Lower leg skin (tissue), 4 donors: ENCODE measurements at regions not wholly inside any gene's neighbourhood (a gene's known extent, or its start where the extent isn't known, plus 50 kb on each side); places are given as distances from the start of the nearest gene placed in this dataset.

Experiments
- DNase-seq, 2 donors: peaks; one replicate each; pipeline ENCODE4 v3.0.0-alpha.2; 2019; ENCODE audit warnings: low spot score in 2 of 2
- H3K4me3 ChIP-seq: fragments of 200-600 bp; sonication (generic); 2 replicates; pipeline ENCODE4 v1.5.1; 2017; ENCODE audit warnings: mild to moderate bottlenecking, low read depth; ENCODE audit not compliant: poor library complexity, severe bottlenecking
- POLR2A ChIP-seq, 2 donors: fragments of 450-650 bp; IDR thresholded peaks; one replicate each; pipeline ENCODE4 v1.6.1; 2016 to 2017; ENCODE audit warnings: antibody characterized with exemption in 2 of 2, mild to moderate bottlenecking in 1 of 2, moderate library complexity in 1 of 2
- WGBS, 2 donors: methylation state at CpG; one replicate each; pipeline ENCODE4 v1.1.5; 2018; 5-methylcytosine and 5-hydroxymethylcytosine counted together
- intact Hi-C: fragments of 100-400 bp; cut with DNase I; formaldehyde crosslinking; loops from one replicate; pipeline ENCODE4 v1.15.0; 2023; ENCODE audit warnings: low total_unique reads
- TF ChIP-seq, protein P1 (sequence below), 3 donors: fragments of 450-650 bp; IDR thresholded peaks; one replicate each; pipeline ENCODE4 v1.5.1; 2016; ENCODE audit warnings: antibody characterized with exemption in 3 of 3, mild to moderate bottlenecking in 3 of 3, moderate library complexity in 2 of 3

DNA sequence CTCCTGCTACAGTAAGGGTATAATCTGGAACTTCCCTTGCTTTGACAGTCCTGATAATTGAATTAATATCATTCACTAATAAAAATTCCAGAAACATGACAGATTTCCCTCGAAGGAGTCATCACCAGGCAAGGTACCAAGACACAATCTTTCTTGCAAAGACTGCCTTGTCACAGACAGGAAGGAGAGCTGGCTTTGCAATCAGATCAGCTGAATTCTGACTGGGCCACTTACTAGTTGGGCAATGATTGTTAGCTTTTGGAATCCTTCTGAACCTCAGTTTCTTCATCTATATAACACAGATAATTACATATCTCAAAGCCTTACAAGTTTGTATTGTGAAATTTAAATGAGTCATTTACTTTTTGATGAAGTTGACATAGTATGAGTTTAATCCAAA is 344.2 kb downstream of the RFPL4B start:
- peak in 1 of 2 donors; percentile 43 for DNase-seq
- no peak overlapping the region for H3K4me3 ChIP-seq
- WGBS, 2 donors = 3 to 6% methylated on average over 1 of the region's 1 CpG
- TF ChIP-seq, protein P1, sequence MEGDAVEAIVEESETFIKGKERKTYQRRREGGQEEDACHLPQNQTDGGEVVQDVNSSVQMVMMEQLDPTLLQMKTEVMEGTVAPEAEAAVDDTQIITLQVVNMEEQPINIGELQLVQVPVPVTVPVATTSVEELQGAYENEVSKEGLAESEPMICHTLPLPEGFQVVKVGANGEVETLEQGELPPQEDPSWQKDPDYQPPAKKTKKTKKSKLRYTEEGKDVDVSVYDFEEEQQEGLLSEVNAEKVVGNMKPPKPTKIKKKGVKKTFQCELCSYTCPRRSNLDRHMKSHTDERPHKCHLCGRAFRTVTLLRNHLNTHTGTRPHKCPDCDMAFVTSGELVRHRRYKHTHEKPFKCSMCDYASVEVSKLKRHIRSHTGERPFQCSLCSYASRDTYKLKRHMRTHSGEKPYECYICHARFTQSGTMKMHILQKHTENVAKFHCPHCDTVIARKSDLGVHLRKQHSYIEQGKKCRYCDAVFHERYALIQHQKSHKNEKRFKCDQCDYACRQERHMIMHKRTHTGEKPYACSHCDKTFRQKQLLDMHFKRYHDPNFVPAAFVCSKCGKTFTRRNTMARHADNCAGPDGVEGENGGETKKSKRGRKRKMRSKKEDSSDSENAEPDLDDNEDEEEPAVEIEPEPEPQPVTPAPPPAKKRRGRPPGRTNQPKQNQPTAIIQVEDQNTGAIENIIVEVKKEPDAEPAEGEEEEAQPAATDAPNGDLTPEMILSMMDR (IDR thresholded peaks at IDR 0.05) = no peak
- no peak for TF ChIP-seq POLR2A (IDR thresholded peaks at IDR 0.05)
- intact Hi-C loops = no loop called here

DNA sequence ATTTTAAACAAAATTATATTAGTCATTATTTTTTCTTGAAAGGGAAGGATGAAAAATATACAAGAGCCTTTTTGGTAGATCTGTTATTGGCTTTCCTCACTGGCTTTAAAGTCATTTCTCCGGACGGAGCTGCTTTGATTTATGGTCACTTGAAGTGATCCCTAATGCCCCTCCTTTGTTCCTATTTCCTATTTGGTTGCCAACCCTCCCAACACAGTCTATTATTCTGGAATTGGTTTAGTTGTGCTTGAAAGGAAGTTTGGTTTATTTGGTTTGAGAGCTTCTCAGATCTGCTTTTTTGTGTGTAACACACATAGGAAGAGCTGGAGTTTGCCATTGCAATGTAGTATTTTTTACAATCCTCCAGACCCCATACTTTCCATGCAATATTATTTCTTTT is 347.9 kb downstream of the RFPL4B start:
- 35 to 42% methylated on average over 2 of the region's 2 CpGs for WGBS, 2 donors
- DNase-seq = no peak
- intact Hi-C loops = no loop called here
- no peak overlapping the region for H3K4me3 ChIP-seq
- TF ChIP-seq POLR2A (IDR thresholded peaks at IDR 0.05) = no peak
- TF ChIP-seq, protein P1 (IDR thresholded peaks at IDR 0.05) = no peak

DNA sequence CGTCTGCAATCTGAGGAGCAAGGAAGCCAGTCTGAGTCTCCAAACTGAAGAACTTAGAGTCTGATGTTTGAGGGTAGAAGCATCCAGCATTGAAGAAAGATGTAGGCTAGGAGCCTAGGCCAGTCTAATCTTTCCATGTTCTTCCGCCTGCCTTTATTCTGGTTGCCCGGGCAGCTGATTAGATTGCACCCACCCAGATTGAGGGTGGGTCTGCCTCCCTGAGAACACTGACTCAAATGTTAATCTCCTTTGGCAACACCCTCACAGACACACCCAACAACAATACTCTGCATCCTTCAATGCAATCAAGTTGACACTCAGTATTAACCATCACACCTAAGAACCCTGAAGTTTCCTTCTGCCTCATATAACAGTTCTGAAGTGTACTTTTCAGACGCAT is 350.1 kb downstream of the RFPL4B start:
- intact Hi-C loops = no loop called here
- TF ChIP-seq POLR2A (IDR thresholded peaks at IDR 0.05) = no peak
- TF ChIP-seq, protein P1 (IDR thresholded peaks at IDR 0.05) = no peak
- 83 to 86% methylated on average over 4 of the region's 4 CpGs for WGBS, 2 donors

DNA sequence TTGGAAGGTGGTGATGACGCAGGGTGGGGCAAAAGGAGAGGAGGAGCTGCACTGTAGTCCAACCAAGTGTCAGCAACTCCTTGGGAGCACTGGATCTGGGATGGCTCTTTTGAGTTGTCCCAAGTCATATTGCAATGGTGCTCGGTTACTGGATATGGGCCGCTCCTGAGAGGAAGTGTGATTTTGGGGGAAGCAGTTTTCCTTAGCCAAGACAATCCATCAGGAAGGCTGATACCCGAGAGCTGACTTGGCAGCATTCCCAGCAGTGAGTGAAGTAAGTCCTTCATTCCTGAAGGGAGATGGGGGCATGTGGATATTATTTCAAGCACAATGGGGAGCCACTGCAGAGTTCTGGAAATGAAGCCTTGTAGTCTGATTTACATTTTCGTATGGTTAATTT is 354.1 kb downstream of the RFPL4B start:
- no peak for DNase-seq
- TF ChIP-seq, protein P1 (IDR thresholded peaks at IDR 0.05) = no peak
- no peak for TF ChIP-seq POLR2A (IDR thresholded peaks at IDR 0.05)
- no peak overlapping the region for H3K4me3 ChIP-seq
- intact Hi-C loops = no loop called here
- 60 to 71% methylated on average over 5 of the region's 5 CpGs for WGBS, 2 donors

More for the DNA sequence above, 350.1 kb downstream of the RFPL4B start:
- DNase-seq = no peak
- H3K4me3 ChIP-seq = no peak overlapping the region

DNA sequence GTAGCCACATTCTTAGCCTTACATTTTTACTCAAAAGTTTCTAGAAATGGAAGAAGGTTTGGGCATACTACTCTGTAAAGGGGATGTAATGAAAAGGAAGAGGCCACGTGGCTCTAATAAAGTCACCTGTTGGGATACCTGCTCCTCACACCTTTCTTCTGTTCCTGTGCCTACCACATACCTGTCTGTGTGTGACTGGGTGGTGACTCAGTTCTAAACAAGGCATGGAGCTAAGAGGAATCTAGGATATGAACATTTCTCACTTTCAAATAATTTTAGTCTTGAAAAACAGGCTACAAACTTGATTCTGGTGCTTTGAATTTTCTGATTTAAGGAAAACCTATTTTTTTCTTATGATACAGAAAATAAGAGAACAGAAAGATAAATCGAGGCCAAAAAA is 363.6 kb downstream of the RFPL4B start:
- TF ChIP-seq POLR2A (IDR thresholded peaks at IDR 0.05) = no peak
- TF ChIP-seq, protein P1 (IDR thresholded peaks at IDR 0.05) = no peak
- 79% methylated on average over 2 of the region's 2 CpGs for WGBS, 2 donors
- intact Hi-C loops = no loop called here
- no peak for DNase-seq
- H3K4me3 ChIP-seq = no peak overlapping the region

DNA sequence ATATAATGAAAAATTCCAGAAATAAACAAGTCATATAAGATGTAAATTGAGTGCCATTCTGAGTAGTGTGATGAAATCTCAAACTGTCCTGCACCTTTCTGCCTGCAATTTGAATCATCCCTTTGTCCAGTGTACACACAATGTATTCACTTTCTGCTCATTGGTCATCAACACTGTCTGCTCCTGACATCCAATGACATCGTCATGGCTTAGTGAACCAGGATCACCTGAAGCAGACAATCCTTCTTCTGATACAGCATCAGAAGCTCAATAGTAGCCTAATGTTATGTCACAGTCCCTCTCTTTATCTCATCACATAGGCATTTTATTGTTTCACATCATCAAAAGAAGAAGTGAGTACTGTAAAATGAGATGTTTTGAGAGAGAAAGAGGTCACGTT is 366.3 kb downstream of the RFPL4B start:
- 86 to 87% methylated on average over 2 of the region's 2 CpGs for WGBS, 2 donors

More for the DNA sequence above, 366.3 kb downstream of the RFPL4B start:
- intact Hi-C loops = no loop called here
- no peak overlapping the region for H3K4me3 ChIP-seq
- no peak for DNase-seq
- no peak for TF ChIP-seq POLR2A (IDR thresholded peaks at IDR 0.05)
- TF ChIP-seq, protein P1 (IDR thresholded peaks at IDR 0.05) = no peak
